GM19397 (cell line): ENCODE measurements at regions not wholly inside any gene's neighbourhood (a gene's known extent, or its start where the extent isn't known, plus 50 kb on each side); places are given as distances from the start of the nearest gene placed in this dataset.

Experiments
- ATAC-seq: cut with Tn5 transposase; IDR thresholded peaks from one replicate; pipeline ENCODE4 v1.9.1; 2021; ENCODE audit warnings: mild to moderate bottlenecking, moderate library complexity; ENCODE audit not compliant: unreplicated experiment

- no peak for ATAC-seq
Observed at GRCh38 chr18:22542406-22542835, 124.7 kb upstream of the CTAGE1 start.

GRCh38 chr18:22543769-22544168 lies 126.1 kb upstream of the CTAGE1 start:
- no peak for ATAC-seq

- no peak for ATAC-seq
Observed at GRCh38 chr18:22544626-22545025, 126.9 kb upstream of the CTAGE1 start.

- ATAC-seq: no peak
Observed at GRCh38 chr18:22545066-22545760, 127.5 kb upstream of the CTAGE1 start.

- ATAC-seq: no peak
Observed at GRCh38 chr18:22546905-22547570, 129.3 kb upstream of the CTAGE1 start.

- no peak for ATAC-seq
Observed at GRCh38 chr18:22547807-22548561, 130.3 kb upstream of the CTAGE1 start.

GRCh38 chr18:22549260-22549937 lies 131.7 kb upstream of the CTAGE1 start:
- no peak for ATAC-seq

GRCh38 chr18:22550366-22550765 lies 132.7 kb upstream of the CTAGE1 start:
- no peak for ATAC-seq

GRCh38 chr18:22550861-22551260 lies 133.1 kb upstream of the CTAGE1 start:
- no peak for ATAC-seq

DNA sequence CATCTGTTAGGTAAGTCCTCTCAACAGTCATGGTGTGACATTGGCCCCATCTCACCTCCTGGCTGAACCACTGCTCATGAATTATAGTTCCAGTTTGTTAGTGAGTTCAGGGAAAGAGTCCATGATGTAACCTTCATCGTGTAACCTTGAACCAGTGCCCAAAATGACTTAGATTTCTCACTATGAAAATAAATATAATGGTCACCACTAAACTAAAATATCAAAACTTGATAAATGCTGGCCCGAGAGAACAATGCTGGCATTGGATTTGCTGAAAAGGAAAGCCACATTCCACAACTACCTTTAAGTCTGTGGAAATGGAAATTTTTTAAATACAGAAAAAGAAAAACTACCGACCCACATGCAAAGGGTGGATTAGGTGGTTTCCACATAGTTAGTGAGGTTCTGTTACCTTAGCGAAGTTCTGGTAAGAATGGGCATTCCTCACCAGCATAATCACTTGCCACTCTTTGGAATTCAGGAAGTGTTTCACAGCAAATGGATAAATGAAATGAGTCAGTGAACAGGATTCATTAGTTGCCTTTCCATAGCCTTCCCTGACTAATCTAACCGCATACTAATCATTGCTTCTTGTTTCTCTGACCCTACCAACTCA lies 133.9 kb upstream of the CTAGE1 start:
- no peak for ATAC-seq

DNA sequence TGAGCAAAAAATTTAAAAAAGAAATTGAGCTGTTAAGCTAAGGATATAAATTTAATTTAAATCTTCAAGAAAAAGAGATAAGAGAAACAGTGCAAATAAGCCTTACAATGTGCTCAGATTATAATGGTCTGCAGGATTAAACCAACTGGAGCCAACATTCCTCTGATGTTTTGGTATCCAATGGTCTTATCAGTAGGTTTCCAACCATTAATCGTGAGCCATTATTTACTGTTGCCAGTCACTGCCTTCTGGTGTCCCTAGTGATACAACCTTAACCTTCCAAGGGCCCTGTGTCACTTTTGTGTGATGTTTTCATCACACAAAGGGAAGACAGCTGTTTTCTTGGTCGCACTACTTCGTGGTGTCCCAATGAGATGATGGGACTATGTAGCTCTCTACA lies 134.5 kb upstream of the CTAGE1 start:
- ATAC-seq: no peak

- no peak for ATAC-seq
Observed at GRCh38 chr18:22552899-22553460, 135.3 kb upstream of the CTAGE1 start.

- ATAC-seq: no peak
Observed at GRCh38 chr18:22556222-22557167, 138.8 kb upstream of the CTAGE1 start.

- ATAC-seq: no peak
Observed at GRCh38 chr18:22557168-22557941, 139.6 kb upstream of the CTAGE1 start.

- ATAC-seq: no peak
Observed at GRCh38 chr18:22558945-22559385, 141.2 kb upstream of the CTAGE1 start.

GRCh38 chr18:22559414-22560274 lies 141.9 kb upstream of the CTAGE1 start:
- ATAC-seq: no peak

GRCh38 chr18:22560275-22560610 lies 142.5 kb upstream of the CTAGE1 start:
- ATAC-seq: no peak

DNA sequence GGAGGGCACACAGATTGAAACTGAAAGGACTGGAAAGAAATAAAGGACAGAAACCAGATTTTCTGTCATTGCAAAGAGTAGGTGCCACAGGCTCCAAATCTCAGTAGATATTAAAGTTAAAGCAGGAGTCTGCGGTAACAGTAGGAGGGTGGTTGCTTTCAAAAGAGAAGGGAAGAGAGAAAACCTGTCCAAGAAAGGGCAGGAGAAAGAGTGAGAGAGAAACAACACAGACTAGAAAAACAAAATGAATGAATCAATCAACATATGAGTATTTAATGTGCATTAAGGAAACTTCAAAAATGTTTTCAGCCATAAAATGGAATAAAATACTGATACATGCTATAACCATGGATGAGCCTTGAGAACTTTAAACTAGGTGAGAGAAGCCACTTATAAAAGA lies 143.1 kb upstream of the CTAGE1 start:
- no peak for ATAC-seq
